M059J (cell line): ENCODE measurements at regions not wholly inside any gene's neighbourhood (a gene's known extent, or its start where the extent isn't known, plus 50 kb on each side); places are given as distances from the start of the nearest gene placed in this dataset.

Experiments used
- DNase-seq: peaks from one replicate; pipeline ENCODE4 v3.0.0-alpha.2; 2012; ENCODE audit warnings: low read depth

GRCh38 chr7:32177232-32177631 is 107.0 kb upstream of the PDE1C start:
- DNase-seq, result no peak

- no peak for DNase-seq
Measured at GRCh38 chr7:32175099-32175498, 104.9 kb upstream of the PDE1C start.

- no peak for DNase-seq
Measured at GRCh38 chr7:32171248-32171647, 101.0 kb upstream of the PDE1C start.

- DNase-seq, result no peak
Measured at GRCh38 chr7:32170838-32171237, 100.6 kb upstream of the PDE1C start.

- DNase-seq, result peak; percentile 52
Measured at GRCh38 chr7:32169228-32169627, 99.0 kb upstream of the PDE1C start.

- no peak for DNase-seq
Measured at GRCh38 chr7:32167815-32168214, 97.6 kb upstream of the PDE1C start.

- peak; percentile 33 for DNase-seq
Measured at GRCh38 chr7:32167256-32167655, 97.0 kb upstream of the PDE1C start.

GRCh38 chr7:32164341-32164996 is 94.3 kb upstream of the PDE1C start:
- peak; percentile 93 for DNase-seq

GRCh38 chr7:32163896-32164295 is 93.7 kb upstream of the PDE1C start:
- DNase-seq, result peak; percentile 34

GRCh38 chr7:32163141-32163806 is 93.1 kb upstream of the PDE1C start:
- DNase-seq, result peak; percentile 98

GRCh38 chr7:32161708-32162107 is 91.5 kb upstream of the PDE1C start:
- peak; percentile 96 for DNase-seq

GRCh38 chr7:32158751-32159745 is 88.8 kb upstream of the PDE1C start:
- peak; percentile 65 for DNase-seq

- peak; percentile 65 for DNase-seq
Measured at GRCh38 chr7:32158076-32158475, 87.9 kb upstream of the PDE1C start.

- DNase-seq, result peak; percentile 66
Measured at GRCh38 chr7:32155712-32156111, 85.5 kb upstream of the PDE1C start.

- peak; percentile 81 for DNase-seq
Measured at GRCh38 chr7:32154797-32155196, 84.6 kb upstream of the PDE1C start.

GRCh38 chr7:32153006-32153405 is 82.8 kb upstream of the PDE1C start:
- DNase-seq, result no peak

GRCh38 chr7:32152576-32152975 is 82.4 kb upstream of the PDE1C start:
- DNase-seq, result no peak

GRCh38 chr7:32150589-32150988 is 80.4 kb upstream of the PDE1C start:
- DNase-seq, result no peak

- no peak for DNase-seq
Measured at GRCh38 chr7:32150039-32150438, 79.8 kb upstream of the PDE1C start.

- DNase-seq, result peak; percentile 55
Measured at GRCh38 chr7:32147546-32148268, 77.5 kb upstream of the PDE1C start.

- DNase-seq, result no peak
Measured at GRCh38 chr7:32145911-32146310, 75.7 kb upstream of the PDE1C start.

- DNase-seq, result no peak
Measured at GRCh38 chr7:32144676-32145075, 74.5 kb upstream of the PDE1C start.
